ENCODE measurements at regions not wholly inside any gene's neighbourhood (a gene's known extent, or its start where the extent isn't known, plus 50 kb on each side); places are given as distances from the start of the nearest gene placed in this dataset.
"Not testable (repeated sequence)": the region's sequence is repeated elsewhere in the genome, so short reads cannot be mapped to it uniquely, and the experiment has no call there.

- not testable (repeated sequence) for TF ChIP-seq CTCF, POLR2A (IDR thresholded peaks at IDR 0.05)
Measured at GRCh38 chr7:142435606-142436005, 177.7 kb upstream of the PRSS58 start.
